Left cardiac atrium (tissue), 4 donors: ENCODE measurements at regions not wholly inside any gene's neighbourhood (a gene's known extent, or its start where the extent isn't known, plus 50 kb on each side); places are given as distances from the start of the nearest gene placed in this dataset.
"Not testable (repeated sequence)": the region's sequence is repeated elsewhere in the genome, so short reads cannot be mapped to it uniquely, and the experiment has no call there.

Experiments
- ATAC-seq, 2 donors: fragments of 200-7000 bp; cut with Tn5 transposase; one replicate each; pipeline ENCODE4 v1.9.1; 2020; ENCODE audit warnings: mild to moderate bottlenecking in 2 of 2, moderate library complexity in 2 of 2
- DNase-seq: peaks from one replicate; pipeline ENCODE4 v3.0.0-alpha.2; 2020
- intact Hi-C, 2 donors: fragments of 100-400 bp; cut with DNase I; formaldehyde crosslinking; loops; one replicate each; pipeline versions ENCODE4 v1.14.1 to v1.15.1; 2022 to 2023
- donor health status: DM: no; HTN: yes; CAD: no.
- donor health status: DM: no; HTN: yes; CAD: no; lungs with severe emphysema.
- donor health status: DM: yes; HTN: yes; CAD: no.
- donor health status: Dilated cardiomyopathy.

DNA sequence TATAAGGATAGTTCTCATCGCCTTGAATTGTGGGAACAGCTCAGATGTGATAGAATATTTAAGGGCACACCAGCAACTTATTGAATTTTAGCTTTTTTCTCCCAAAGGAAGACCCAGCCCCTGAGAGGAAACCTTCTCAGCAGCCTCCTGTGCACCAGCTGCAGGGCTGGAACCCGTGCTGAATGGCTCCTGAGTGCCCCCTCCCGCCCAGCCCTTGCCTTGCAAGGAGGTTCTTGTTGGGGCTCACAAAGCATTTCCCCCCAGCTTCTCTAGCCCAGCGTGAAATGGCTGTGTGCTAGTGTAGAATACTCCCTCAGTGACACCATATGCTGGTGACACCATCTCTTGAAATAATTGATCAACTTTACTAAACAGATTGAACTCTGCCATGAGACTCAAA lies 1227.4 kb downstream of the TMEM121 start:
- intact Hi-C loops, DNase-seq, ATAC-seq: not testable (repeated sequence)

DNA sequence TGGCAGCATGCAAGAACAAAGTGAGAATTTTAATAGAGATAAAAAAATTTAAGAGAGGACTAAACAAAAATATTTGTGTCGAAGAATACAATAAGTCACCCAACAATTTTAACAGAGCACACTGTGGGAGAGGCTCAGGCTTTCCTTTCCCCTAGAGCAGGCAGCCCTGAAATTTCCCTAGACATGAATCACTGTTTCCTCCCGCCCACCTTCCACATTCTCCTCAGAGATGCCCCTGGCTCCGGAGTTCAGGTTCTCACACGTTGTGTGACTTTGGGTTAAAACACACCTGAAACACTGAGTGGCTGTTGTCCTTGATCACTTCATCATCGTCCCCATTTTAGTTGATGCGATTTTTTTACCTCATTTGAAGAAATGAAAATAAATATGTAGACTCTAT lies 1231.1 kb downstream of the TMEM121 start:
- DNase-seq, intact Hi-C loops, ATAC-seq: not testable (repeated sequence)

DNA sequence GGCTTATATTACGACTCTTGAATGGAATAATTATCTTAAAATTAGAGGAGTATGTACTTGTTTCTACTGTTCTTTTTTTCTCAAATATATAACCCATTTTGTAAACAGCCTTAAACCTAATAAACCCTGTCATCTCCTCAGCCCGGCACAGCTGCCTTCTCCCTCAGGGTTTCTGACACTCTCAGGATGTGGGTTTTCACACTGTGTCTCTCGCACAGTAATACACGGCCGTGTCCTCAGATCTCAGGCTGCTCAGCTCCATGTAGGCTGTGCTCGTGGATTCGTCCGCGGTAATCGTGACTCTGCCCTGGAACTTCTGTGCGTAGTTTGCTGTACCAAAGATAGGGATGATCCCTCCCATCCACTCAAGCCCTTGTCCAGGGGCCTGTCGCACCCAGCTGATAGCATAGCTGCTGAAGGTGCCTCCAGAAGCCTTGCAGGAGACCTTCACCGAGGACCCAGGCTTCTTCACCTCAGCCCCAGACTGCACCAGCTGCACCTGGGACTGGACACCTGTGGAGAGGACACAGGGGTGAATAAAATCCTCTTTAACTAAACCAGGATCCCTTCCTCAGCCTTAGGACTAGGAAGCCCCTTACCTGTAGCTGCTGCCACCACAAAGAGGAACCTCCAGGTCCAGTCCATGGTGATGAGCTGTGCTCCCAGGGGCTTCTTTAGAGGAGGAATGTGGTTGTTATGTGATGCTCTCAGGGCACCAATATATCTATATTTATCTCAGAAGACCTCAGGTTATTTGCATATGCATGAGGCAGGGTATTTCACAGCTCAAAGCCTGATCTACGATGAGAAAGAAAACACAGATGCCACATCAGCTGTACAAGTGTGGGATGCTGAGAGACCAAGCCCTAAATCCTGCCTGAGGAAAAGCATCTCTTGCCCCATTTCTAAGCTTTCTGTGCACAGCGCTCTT lies 1235.8 kb downstream of the TMEM121 start:
- intact Hi-C loops, ATAC-seq, DNase-seq: not testable (repeated sequence)

DNA sequence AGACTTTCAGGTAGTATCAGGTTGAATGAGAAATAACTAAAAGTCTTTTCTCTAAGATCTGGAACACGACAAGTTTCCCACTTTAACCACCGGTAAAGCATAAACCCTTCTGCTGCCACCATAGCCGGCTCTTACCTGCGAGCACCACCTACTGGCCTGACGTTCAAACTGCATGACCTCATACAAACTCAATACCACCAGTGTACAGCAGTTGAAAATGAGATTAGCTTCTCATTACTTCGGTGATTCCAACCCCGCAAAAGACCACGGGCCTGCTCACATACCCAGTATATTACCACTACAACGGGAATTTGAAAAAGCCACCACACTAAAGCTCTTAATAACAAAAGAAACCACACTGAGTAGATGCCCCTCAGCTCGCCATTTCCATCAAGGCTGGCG lies 1238.6 kb downstream of the TMEM121 start:
- DNase-seq, intact Hi-C loops: not testable (repeated sequence)
- ATAC-seq, result peak in 1 of 2 donors; percentile 66

DNA sequence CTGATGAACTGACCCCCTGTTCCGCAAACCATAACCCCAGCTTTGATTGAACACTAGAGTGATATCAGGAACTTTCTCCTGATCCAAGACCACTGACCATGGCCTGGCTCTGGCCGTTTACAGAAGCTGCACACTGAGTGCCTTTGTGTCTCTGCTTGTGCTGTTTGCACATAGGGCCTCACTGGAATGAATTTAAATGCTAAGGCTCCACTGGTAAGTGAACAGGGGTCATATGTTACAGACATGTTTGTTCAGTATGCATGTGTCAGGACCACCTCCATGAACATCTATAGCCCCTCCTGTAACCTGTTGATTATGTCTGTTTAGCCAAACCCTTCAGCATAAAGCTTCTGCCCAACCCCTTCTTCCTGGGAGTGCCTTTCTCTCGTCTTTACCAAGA lies 1239.8 kb downstream of the TMEM121 start:
- ATAC-seq, result no peak
- DNase-seq, result no peak
- intact Hi-C loops, result no loop called here

DNA sequence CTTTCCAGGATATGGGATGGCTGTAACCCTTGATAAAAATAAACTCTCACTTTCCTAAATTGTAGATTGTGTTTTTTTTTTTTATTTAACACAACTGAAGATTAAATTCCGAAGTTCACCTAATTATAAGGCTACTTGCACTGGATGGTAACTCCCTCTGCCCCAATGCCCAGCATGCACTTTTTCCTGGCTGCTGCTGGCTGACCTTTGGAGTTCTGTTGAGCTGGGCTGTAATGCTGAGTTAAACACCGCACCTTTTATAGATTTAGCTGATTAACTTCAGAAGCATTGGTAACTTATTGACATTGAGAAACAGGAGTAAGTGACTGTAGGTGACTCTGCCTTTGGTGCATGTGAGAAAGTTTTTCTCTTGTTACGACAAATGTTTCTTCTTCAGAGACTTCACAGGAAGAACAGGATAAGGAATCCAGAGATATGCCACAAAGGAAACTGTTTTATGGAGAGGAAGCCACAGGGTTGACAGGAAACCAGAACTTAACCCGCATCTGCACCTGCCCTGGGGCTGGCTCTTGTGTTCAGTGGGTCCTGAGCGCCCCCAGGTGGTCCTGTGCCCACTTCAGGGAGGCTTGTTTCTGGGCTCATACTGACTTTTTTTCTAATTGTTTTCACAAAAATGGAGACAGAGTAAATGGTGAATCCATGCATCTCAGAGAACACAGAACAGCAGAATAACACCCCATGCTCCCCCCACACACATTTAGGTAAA lies 1240.3 kb downstream of the TMEM121 start:
- ATAC-seq, DNase-seq, intact Hi-C loops: not testable (repeated sequence)

DNA sequence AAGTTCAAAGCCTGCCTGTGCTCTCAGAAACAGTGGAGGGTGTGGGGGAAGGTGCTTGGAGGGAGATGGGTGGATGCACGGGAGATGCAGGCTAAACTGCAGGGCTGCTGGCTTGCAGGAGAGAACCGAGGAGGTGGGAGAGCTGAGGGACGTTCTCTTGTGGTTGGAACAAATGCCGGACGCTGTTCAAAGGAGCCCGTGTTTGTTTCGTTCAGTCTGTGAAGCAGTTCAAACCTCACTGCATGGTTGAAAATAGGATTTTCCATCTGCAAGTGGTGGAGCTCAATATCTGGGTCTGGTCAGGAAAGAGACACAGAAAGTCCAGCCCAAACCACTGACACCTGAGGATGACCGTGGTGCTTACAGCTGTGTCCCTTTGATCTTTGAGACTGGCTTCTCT lies 1241.8 kb downstream of the TMEM121 start:
- DNase-seq, ATAC-seq, intact Hi-C loops: not testable (repeated sequence)

DNA sequence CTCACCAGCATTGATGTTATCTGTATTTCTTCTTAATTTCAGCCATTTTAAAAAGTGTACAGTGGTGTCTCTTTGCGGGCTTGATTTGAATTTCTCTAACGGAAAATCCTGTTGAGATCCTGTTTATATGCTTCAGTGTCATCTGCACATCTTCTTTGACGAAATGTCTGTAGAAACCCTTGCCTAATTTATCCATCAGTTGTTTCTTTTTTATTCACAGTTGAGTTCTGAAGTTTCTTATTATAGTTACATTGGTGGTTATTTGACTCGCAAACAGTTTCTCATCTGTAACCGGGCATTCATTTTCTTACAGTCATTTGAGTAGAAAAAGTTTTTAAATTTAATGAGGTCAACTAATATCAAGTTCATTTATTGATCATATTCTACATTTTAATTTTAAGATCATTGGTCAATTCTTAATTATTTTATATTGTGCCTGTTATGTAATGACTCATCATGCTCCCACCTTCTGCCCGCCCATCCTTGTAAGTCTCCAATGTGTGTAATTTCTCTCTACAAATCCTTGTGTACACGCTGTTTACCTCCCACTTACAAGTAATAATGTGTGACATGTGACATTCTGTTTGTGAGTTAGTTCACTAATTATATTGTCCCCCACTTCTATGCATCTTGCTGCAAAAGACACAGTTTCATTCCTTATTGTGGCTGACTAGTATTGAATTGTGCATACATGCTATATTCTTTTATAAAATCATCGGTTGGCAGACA lies 1242.8 kb downstream of the TMEM121 start:
- intact Hi-C loops, DNase-seq, ATAC-seq: not testable (repeated sequence)

DNA sequence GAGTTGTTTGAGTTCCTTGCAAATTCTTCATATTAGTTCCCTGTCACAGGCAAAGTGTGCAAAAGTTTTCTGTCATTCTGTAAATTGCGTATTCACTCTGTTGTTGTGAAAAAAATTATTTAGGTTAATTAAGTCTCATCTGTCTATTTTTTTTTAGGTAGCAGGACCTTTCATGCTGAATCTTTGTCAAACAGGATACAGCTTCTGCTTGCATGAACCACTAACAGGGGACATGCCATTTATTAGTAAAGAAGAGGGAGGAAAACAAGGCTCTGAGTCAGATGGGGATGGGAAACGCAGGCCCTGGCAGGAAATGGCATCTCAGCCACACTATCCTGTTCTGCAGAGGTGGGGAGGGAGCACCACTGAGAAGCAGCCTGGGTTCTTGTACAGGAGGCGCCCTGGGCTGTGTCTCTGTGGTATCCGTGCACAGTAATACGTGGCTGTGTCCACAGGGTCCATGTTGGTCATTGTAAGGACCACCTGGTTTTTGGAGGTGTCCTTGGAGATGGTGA lies 1243.8 kb downstream of the TMEM121 start:
- DNase-seq, ATAC-seq, intact Hi-C loops: not testable (repeated sequence)

DNA sequence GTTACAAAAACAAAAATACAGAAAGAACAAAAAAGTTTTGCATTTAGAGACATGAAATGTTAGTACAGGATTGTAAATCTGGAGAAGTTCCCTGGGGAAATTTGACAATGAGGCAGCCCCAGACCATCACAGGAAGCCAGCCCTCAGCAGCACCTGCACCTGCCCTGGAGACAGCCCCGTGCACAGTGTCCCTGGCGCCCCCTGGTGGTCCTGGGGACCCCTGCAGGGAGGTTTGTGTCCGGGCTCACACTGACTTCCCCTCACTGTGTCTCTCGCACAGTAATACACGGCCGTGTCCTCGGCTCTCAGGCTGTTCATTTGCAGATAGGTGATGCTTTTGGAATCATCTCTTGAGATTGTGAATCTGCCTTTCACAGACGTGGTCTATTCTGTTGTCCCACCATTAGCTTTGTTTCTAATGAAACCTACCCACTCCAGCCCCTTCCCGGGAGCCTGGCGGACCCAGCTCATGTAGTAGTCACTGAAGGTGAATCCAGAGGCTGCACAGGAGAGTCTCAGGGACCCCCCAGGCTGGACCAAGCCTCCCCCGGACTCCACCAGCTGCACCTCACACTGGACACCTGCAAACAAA lies 1248.6 kb downstream of the TMEM121 start:
- DNase-seq, intact Hi-C loops, ATAC-seq: not testable (repeated sequence)

DNA sequence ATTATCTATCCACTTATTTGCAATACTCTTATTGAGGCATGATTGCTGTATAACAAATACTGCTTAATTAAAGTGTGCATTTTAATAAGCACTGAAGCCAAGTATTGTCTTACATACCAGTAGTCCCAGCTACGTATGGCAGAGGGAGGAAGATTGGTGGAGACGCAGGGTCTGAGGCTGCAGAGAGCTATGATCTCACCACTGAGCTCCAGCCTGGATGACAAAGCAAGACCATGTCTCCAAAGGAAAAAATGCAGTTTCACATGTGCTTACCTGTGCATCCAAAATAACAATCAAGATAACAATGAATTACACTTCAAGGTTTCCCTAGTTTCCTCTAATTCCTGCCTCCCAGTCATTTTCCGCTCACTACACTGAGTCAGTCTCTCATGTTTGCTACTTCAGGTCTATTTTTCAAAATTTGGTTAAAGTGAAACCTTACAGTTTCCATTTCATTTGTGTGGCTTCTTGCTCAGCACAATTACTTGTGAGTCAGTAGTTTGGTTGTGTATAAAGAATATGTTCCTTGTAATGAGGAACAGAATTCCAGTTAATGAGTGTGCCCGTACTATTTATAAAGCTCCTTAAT lies 1250.1 kb downstream of the TMEM121 start:
- ATAC-seq (no peak), DNase-seq (no peak)
- intact Hi-C loops, result no loop called here

DNA sequence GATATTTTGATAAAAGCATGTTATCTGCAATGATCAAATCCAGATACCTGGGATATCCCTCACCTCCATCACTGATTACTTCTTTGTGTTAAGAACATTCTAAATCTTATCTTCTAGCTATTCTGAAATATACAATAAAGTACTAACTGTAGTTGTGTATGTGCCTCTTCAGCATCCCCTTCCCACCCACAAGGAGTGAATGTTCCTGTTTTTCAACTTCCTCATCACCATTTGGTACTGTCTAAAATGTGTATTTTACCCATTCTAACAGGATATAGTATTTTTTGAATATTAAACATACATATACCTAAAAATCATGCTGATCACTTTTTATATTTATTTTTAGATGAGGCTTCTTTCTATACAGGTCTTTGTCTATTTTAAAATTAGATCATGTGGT lies 1252.6 kb downstream of the TMEM121 start:
- ATAC-seq, result no peak
- no peak for DNase-seq
- intact Hi-C loops, result no loop called here

DNA sequence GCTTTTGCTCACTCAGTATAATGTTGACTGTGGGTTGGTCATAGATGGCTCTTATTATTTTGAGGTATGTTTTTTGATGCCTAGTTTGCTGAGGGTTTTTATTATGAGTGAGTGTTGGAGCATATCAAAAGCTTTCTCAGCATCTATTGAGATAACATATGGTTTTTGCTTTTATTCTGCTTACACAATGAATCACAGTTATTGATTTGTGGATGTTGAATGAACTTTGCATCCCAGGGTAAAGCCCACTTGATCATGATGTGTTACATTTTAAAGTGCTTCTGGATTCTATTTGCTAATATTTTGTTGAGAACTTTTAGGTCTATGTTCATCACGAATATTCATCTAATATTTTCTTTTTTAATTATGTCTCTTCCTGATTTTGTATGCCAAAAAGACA lies 1260.3 kb downstream of the TMEM121 start:
- DNase-seq, result no peak
- no peak for ATAC-seq
- intact Hi-C loops, result no loop called here

DNA sequence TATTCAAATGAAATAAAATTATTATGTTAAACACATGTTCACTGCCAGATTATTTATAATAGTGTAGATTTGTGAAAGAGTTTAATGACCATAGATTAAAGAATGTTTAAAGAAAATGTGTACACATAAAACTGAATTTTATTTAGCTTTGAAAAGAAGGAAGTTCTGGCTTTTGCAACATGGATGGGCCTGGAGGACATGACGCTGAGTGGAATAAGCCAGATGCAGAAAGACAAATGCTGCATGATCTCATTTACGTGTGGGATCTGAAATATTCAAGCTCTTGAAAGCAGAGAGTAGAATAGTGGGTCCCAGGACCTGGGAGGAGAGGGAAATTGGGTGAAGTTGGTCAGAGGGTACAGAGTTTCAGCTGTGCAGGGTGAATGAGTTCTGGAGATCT lies 1261.2 kb downstream of the TMEM121 start:
- intact Hi-C loops, result no loop called here
- DNase-seq, result no peak
- no peak for ATAC-seq

DNA sequence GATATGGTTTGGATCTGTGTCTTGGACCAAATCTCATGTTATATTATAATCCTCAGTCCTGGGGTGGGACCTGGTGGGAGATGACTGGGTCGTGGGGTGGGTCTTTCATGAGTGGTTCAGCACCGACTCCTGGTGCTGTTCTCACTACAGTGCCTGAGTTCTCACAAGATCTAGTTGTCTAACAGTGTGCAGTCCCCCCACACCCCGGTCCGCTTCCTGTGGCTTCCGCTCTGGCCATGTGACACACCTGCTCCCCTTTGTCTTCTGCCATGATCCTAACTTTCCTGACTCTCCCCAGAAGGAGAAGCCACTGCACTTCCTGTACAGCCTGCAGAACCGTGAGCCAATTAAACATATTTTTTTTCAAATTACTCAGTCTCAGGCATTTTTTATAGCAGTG lies 1262.2 kb downstream of the TMEM121 start:
- DNase-seq (no peak), ATAC-seq (no peak)
- intact Hi-C loops, result no loop called here

DNA sequence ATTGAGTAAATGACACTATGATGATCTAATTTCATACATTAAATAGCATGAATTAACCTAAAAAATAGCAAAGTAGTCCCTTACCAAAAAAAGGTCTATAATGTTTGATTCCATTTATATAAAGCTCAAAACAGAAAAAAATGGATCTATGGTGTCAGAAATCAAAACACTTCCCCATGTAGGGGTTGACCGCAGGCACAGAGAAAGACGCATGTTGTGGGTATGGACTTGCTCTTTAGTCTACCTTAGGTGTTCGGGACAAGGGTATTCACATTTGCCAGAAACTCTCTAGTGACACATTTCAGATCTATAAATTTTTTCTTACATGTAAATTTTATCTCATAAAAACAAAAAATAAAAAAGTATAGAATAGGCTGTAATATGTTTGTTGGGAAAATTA lies 1262.9 kb downstream of the TMEM121 start:
- DNase-seq (no peak), ATAC-seq (no peak)
- intact Hi-C loops, result no loop called here

DNA sequence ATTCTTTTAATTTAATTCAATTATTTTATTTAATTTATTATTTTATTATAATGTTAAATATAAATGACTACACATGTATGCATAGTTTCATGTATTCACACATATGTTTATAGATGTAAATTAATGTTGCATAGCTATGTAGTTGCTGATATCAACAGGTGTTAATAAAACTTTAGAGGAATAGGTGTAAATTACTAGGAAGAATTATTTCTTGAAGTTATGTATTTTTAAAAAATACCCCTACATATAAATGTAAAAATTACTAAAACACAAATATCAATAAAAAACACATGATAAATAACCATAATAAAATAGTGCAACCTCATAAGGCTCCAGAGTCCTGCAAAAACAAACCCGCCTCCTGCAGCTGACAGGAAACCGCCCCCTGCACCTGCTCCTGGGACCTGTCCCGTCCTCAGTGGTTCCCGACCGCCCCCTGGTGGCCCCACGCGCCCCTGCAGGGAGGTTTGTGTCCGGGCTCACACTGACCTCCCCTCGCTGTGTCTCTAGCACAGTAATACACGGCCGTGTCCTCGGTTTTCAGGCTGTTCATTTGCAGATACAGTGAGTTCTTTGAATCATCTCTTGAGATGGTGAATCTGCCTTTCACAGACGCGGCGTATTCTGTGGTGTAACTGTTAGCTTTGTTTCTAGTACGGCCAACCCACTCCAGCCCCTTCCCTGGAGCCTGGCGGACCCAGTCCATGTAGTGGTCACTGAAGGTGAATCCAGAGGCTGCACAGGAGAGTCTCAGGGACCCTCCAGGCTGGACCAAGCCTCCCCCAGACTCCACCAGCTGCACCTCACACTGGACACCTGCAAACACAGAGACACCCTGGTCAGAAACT lies 1264.0 kb downstream of the TMEM121 start:
- intact Hi-C loops, result no loop called here
- peak; percentile 55 for DNase-seq
- ATAC-seq, result no peak

DNA sequence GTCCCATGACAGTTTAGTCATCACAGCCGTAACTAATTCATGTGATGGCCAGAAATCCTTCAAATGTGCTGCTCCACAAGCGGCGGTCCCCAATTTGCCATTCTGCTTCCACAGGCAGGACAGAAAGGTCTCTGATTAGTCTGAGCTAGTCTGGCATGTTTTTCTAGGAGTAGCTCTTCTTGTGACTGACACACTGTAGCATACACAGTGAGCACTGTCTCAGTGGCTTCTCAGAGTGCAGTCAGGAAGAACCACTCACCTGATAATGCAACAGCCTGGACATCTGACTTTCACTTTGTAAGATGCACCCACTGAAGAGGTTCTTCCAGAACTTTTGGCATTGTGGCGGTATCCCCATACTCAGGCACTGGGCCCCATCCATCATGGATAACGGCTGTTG lies 1266.2 kb downstream of the TMEM121 start:
- DNase-seq, result no peak
- intact Hi-C loops, result no loop called here

More for the DNA sequence above, 1266.2 kb downstream of the TMEM121 start:
- ATAC-seq, result no peak
